ENCODE measurements at regions not wholly inside any gene's neighbourhood (a gene's known extent, or its start where the extent isn't known, plus 50 kb on each side); places are given as distances from the start of the nearest gene placed in this dataset.

DNA sequence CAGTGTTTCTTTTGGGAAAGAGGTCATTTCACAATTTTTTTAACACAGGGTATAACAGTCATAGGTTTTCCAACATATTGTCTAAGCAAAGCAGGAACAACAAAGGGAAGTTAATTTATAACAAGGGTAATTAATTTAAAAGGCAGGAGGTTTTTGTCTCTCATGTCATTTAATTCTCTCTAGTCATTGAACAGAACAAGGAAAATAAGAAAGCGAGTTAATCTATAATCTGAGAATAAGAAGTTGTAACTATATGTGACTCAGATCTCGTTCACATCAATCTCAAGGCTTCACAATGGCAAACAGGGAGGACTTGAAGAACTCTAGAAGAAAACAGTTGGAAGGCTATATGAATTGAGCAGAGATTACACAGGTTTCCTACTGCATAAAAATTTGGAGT is 579.8 kb upstream of the CCDC54 start:
- Histone ChIP-seq H3K4me1 (ENCODE audit: insufficient read depth, low read length, poor library complexity, severe bottlenecking) (peaks cover 8% of the 10 kb centered on the region), H3K9ac (ENCODE audit: low read depth, low read length, poor library complexity, severe bottlenecking) (no peak overlapping the region), H3F3A (ENCODE audit: low read depth) (no peaks in the 10 kb centered on the region), H3K9me3 (ENCODE audit: insufficient read depth, low read depth, low read length) (0 out of 2 replicates have a peak, but pooled peaks cover 9% of the 10 kb centered on the region), H3K79me2 (ENCODE audit: insufficient read depth, low read length) (no peaks in the 10 kb centered on the region), H4K20me1 (ENCODE audit: insufficient read depth, low read length, poor library complexity, severe bottlenecking) (no peaks in the 10 kb centered on the region), H2AFZ (ENCODE audit: low read length) (no peak overlapping the region), H3K27me3 (ENCODE audit: insufficient read depth, low read length, poor library complexity, severe bottlenecking) (no peaks in the 10 kb centered on the region), H3K4me2 (ENCODE audit: low read depth, low read length, poor library complexity, severe bottlenecking) (no peak overlapping the region), H3K36me3 (ENCODE audit: insufficient read depth, low read length) (no peaks in the 10 kb centered on the region), H3K4me3 (ENCODE audit: low read length, poor library complexity, severe bottlenecking) (no peak overlapping the region), H3K9me2 (replicated peaks; ENCODE audit: low read depth, low read length) (no peaks in the 10 kb centered on the region)
- TF ChIP-seq EZH2phosphoT487 (IDR thresholded peaks at IDR 0.05; ENCODE audit: borderline replicate concordance): no peak
- no peak for TF ChIP-seq CTCF (conservative IDR thresholded peaks at IDR 0.05; ENCODE audit: low read length)

GRCh38 chr3:106805625-106806024 is 571.6 kb upstream of the CCDC54 start:
- Histone ChIP-seq H3K4me2 (ENCODE audit: low read depth, low read length, poor library complexity, severe bottlenecking) (no peak overlapping the region), H3K79me2 (ENCODE audit: insufficient read depth, low read length) (no peaks in the 10 kb centered on the region), H3K9ac (ENCODE audit: low read depth, low read length, poor library complexity, severe bottlenecking) (no peak overlapping the region), H3K36me3 (ENCODE audit: insufficient read depth, low read length) (no peaks in the 10 kb centered on the region), H3K27me3 (ENCODE audit: insufficient read depth, low read length, poor library complexity, severe bottlenecking) (no peaks in the 10 kb centered on the region), H3F3A (ENCODE audit: low read depth) (no peaks in the 10 kb centered on the region), H3K9me2 (replicated peaks; ENCODE audit: low read depth, low read length) (no peaks in the 10 kb centered on the region), H4K20me1 (ENCODE audit: insufficient read depth, low read length, poor library complexity, severe bottlenecking) (no peaks in the 10 kb centered on the region), H3K4me3 (ENCODE audit: low read length, poor library complexity, severe bottlenecking) (no peak overlapping the region), H3K4me1 (ENCODE audit: insufficient read depth, low read length, poor library complexity, severe bottlenecking) (no peaks in the 10 kb centered on the region), H3K9me3 (ENCODE audit: insufficient read depth, low read depth, low read length) (no peaks in the 10 kb centered on the region), H2AFZ (ENCODE audit: low read length) (no peak overlapping the region)
- TF ChIP-seq CTCF (conservative IDR thresholded peaks at IDR 0.05; ENCODE audit: low read length) (no peak), EZH2phosphoT487 (IDR thresholded peaks at IDR 0.05; ENCODE audit: borderline replicate concordance) (no peak)

DNA sequence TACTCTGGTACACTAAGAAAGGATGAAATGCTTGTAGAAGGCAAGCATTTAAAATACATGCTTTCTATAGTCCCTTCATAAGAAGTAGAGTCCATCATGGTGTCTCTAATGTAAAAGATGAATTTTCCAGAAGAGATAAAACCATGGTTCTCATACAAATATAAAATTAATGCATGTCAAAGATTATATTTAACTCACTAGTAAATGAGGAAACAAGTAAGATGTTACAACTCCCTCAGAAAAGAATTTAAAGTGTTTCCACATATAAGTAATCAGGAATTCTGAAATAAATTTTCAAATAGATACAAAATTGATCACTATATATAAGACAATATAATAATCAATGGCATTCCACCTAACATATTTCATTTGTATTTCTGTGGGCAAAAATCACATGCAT is 570.3 kb upstream of the CCDC54 start:
- H3K9me2 ChIP-seq (replicated peaks; ENCODE audit: low read depth, low read length): no peaks in the 10 kb centered on the region
- no peak for TF ChIP-seq CTCF (conservative IDR thresholded peaks at IDR 0.05; ENCODE audit: low read length)
- no peak for TF ChIP-seq EZH2phosphoT487 (IDR thresholded peaks at IDR 0.05; ENCODE audit: borderline replicate concordance)
- no peaks in the 10 kb centered on the region for H3K36me3 ChIP-seq (ENCODE audit: insufficient read depth, low read length)
- H3K9me3 ChIP-seq (ENCODE audit: insufficient read depth, low read depth, low read length): no peaks in the 10 kb centered on the region
- H3K27me3 ChIP-seq (ENCODE audit: insufficient read depth, low read length, poor library complexity, severe bottlenecking): no peaks in the 10 kb centered on the region
- H3K4me2 ChIP-seq (ENCODE audit: low read depth, low read length, poor library complexity, severe bottlenecking): no peak overlapping the region
- no peaks in the 10 kb centered on the region for H3K79me2 ChIP-seq (ENCODE audit: insufficient read depth, low read length)
- H2AFZ ChIP-seq (ENCODE audit: low read length): no peak overlapping the region
- H4K20me1 ChIP-seq (ENCODE audit: insufficient read depth, low read length, poor library complexity, severe bottlenecking): no peaks in the 10 kb centered on the region
- H3K4me1 ChIP-seq (ENCODE audit: insufficient read depth, low read length, poor library complexity, severe bottlenecking): no peaks in the 10 kb centered on the region
- no peak overlapping the region for H3K4me3 ChIP-seq (ENCODE audit: low read length, poor library complexity, severe bottlenecking)
- no peak overlapping the region for H3K9ac ChIP-seq (ENCODE audit: low read depth, low read length, poor library complexity, severe bottlenecking)
- no peaks in the 10 kb centered on the region for H3F3A ChIP-seq (ENCODE audit: low read depth)
